ENCODE measurements at regions not wholly inside any gene's neighbourhood (a gene's known extent, or its start where the extent isn't known, plus 50 kb on each side); places are given as distances from the start of the nearest gene placed in this dataset.
A peak's percentile ranks its signal among the peaks of the same experiment; 100 is the strongest.
"Not testable (repeated sequence)": the region's sequence is repeated elsewhere in the genome, so short reads cannot be mapped to it uniquely, and the experiment has no call there.

DNA sequence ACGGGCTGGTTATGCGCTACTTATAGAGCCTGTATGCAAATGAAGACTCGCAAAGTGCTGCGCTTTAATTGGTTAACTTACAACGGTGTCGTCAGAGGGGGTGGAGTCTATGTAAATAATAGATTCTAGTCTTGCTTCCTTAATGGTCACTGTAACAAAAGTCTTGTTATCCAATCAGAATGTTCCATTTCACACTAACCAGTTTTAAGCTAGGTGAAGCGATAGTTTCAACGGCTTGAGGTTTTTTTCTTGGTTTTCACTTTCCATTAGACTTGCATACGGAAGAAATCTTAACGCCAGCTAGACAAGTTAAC lies 66.9 kb downstream of the FAM72B start:
- DNase-seq, result not testable (repeated sequence)

GRCh38 chr1:121117622-121118479 lies 66.3 kb downstream of the FAM72B start:
- DNase-seq, result peak; percentile 13

Measured in fibroblast of skin of scalp (primary cell).